Liver (tissue), 3 donors: ENCODE measurements at regions not wholly inside any gene's neighbourhood (a gene's known extent, or its start where the extent isn't known, plus 50 kb on each side); places are given as distances from the start of the nearest gene placed in this dataset.

ENCODE experiments used
- CTCF ChIP-seq: fragments of 150-350 bp; IDR thresholded peaks from 2 replicates; pipeline ENCODE4 v1.5.1; 2017; ENCODE audit warnings: improper control_type of control experiment, low read depth, low read length; ENCODE audit not compliant: missing input control
- TAF1 ChIP-seq: conservative IDR thresholded peaks from 2 replicates; pipeline ENCODE4 v1.6.1; 2016; ENCODE audit warnings: antibody characterized with exemption, mild to moderate bottlenecking
- donor health status: healthy.
- donor health status: healthy.

- TF ChIP-seq TAF1 = no peak
- no peak for TF ChIP-seq CTCF
Observed at GRCh38 chr9:65409471-65409980, 124.5 kb upstream of the FOXD4L5 start.
